ENCODE measurements at regions not wholly inside any gene's neighbourhood (a gene's known extent, or its start where the extent isn't known, plus 50 kb on each side); places are given as distances from the start of the nearest gene placed in this dataset.

- TF ChIP-seq, protein P1, sequence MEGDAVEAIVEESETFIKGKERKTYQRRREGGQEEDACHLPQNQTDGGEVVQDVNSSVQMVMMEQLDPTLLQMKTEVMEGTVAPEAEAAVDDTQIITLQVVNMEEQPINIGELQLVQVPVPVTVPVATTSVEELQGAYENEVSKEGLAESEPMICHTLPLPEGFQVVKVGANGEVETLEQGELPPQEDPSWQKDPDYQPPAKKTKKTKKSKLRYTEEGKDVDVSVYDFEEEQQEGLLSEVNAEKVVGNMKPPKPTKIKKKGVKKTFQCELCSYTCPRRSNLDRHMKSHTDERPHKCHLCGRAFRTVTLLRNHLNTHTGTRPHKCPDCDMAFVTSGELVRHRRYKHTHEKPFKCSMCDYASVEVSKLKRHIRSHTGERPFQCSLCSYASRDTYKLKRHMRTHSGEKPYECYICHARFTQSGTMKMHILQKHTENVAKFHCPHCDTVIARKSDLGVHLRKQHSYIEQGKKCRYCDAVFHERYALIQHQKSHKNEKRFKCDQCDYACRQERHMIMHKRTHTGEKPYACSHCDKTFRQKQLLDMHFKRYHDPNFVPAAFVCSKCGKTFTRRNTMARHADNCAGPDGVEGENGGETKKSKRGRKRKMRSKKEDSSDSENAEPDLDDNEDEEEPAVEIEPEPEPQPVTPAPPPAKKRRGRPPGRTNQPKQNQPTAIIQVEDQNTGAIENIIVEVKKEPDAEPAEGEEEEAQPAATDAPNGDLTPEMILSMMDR (IDR thresholded peaks at IDR 0.05) = no peak
- TF ChIP-seq POLR2A (IDR thresholded peaks at IDR 0.05) = no peak
These were observed 865.3 kb upstream of the GJE1 start for GRCh38 chr6:141267420-141267819.
